AG10803 (cell line): ENCODE measurements at regions not wholly inside any gene's neighbourhood (a gene's known extent, or its start where the extent isn't known, plus 50 kb on each side); places are given as distances from the start of the nearest gene placed in this dataset.

Experiments used
- DNase-seq: peaks from one replicate; pipeline ENCODE4 v3.0.0; 2010; ENCODE audit warnings: low read depth
- H3K4me3 ChIP-seq: 2 replicates; pipeline ENCODE4 v1.5.1; 2011; ENCODE audit warnings: mild to moderate bottlenecking, low read length, control low read depth
- TF ChIP-seq, protein P1 (sequence below): conservative IDR thresholded peaks from 2 replicates; pipeline ENCODE4 v1.5.1; 2011; ENCODE audit warnings: mild to moderate bottlenecking, low read length, control low read depth, inconsistent platforms

DNA sequence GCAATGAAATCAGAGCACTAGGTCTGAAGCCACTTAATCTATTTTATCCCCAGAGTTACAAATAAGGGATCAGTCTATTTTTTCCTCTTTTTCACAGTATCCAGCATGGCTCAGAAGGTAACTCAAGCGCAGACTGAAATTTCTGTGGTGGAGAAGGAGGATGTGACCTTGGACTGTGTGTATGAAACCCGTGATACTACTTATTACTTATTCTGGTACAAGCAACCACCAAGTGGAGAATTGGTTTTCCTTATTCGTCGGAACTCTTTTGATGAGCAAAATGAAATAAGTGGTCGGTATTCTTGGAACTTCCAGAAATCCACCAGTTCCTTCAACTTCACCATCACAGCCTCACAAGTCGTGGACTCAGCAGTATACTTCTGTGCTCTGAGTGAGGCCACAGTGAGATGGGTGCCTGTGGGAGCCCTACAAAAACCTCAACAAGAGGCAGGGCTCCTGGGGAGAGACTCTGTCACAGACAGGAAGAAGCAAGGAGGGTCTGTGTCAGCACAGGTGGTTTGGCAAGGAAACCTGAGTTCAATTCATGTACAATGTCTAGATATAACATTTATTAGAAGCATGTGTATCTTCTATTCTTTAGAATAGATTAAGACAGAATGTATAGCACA lies 334.3 kb upstream of the OR4E1 start:
- no peak for DNase-seq
- TF ChIP-seq, protein P1, sequence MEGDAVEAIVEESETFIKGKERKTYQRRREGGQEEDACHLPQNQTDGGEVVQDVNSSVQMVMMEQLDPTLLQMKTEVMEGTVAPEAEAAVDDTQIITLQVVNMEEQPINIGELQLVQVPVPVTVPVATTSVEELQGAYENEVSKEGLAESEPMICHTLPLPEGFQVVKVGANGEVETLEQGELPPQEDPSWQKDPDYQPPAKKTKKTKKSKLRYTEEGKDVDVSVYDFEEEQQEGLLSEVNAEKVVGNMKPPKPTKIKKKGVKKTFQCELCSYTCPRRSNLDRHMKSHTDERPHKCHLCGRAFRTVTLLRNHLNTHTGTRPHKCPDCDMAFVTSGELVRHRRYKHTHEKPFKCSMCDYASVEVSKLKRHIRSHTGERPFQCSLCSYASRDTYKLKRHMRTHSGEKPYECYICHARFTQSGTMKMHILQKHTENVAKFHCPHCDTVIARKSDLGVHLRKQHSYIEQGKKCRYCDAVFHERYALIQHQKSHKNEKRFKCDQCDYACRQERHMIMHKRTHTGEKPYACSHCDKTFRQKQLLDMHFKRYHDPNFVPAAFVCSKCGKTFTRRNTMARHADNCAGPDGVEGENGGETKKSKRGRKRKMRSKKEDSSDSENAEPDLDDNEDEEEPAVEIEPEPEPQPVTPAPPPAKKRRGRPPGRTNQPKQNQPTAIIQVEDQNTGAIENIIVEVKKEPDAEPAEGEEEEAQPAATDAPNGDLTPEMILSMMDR = no peak
- no peak overlapping the region for H3K4me3 ChIP-seq

DNA sequence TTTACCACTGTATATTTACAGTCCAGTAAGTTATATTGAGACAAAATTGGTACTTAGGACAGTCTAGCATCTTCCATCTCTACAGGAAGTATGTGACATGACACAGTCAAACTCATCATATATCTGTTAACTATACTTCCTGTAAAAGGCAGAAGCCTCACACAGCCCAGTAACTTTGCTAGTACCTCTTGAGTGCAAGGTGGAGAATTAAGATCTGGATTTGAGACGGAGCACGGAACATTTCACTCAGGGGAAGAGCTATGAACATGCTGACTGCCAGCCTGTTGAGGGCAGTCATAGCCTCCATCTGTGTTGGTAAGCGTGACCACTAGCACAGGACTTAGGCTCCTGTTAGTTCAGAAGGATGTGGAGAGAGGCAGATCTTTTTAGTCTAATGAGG lies 333.7 kb upstream of the OR4E1 start:
- TF ChIP-seq, protein P1 = no peak

DNA sequence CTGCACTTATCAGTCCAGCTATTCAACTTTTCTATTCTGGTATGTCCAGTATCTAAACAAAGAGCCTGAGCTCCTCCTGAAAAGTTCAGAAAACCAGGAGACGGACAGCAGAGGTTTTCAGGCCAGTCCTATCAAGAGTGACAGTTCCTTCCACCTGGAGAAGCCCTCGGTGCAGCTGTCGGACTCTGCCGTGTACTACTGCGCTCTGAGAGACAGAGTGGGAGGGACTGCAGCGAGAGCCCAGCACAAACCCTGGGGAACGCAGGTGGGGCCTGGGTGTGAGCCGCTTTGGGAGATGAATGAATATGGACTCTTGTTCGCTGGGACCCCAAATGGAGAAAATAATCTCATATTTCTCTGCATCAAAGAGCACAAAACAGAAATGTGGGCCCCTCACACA lies 329.8 kb upstream of the OR4E1 start:
- TF ChIP-seq, protein P1 = no peak
- no peak for DNase-seq
- H3K4me3 ChIP-seq = no peak overlapping the region

More for the DNA sequence above, 333.7 kb upstream of the OR4E1 start:
- no peak overlapping the region for H3K4me3 ChIP-seq
- no peak for DNase-seq

DNA sequence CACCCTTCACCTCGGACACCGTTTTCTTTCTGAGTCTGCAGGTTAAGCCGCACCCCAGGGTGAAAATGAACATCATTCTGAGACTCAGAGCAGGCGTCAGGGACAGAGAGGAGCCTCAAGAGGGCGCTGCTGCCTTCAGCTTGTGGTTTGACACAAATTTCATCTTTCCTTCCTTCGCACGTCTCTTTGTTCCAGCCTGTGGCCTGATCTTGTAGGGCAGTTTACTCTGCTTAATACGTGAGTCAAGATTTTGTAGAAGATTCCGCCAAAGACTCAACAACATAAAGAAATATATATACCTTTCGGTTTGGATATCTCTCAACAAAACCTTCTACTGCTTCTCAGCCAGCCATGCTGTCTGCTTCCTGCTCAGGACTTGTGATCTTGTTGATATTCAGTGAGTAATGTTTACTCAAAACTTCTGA lies 329.3 kb upstream of the OR4E1 start:
- DNase-seq = no peak
- no peak overlapping the region for H3K4me3 ChIP-seq
- TF ChIP-seq, protein P1 = no peak

DNA sequence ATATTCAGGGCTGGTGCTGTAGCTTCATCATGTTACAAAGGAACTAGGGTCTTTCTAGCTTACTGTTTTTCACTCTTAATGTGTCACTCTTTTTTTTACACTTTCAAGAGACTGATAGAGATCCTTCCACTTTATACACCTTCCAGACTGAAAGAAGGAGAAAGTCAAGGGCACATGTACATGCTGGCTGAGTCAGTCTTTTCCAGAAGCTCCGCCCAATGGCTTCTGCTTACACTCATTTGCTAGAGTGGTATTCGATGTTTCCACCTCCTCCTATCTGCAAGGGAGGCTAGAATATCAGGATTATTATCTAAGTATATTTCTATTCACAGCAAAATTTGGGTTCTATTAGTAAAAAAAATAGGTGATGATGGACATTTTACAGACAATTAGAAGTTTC lies 325.8 kb upstream of the OR4E1 start:
- TF ChIP-seq, protein P1 = no peak
- no peak overlapping the region for H3K4me3 ChIP-seq
- no peak for DNase-seq

- DNase-seq = no peak
- no peak overlapping the region for H3K4me3 ChIP-seq
- TF ChIP-seq, protein P1 = no peak
Observed at GRCh38 chr14:21997300-21997699, 323.7 kb upstream of the OR4E1 start.

GRCh38 chr14:21995332-21995731 lies 321.7 kb upstream of the OR4E1 start:
- no peak overlapping the region for H3K4me3 ChIP-seq
- DNase-seq = no peak
- TF ChIP-seq, protein P1 = no peak
